ENCODE measurements at regions not wholly inside any gene's neighbourhood (a gene's known extent, or its start where the extent isn't known, plus 50 kb on each side); places are given as distances from the start of the nearest gene placed in this dataset.

DNA sequence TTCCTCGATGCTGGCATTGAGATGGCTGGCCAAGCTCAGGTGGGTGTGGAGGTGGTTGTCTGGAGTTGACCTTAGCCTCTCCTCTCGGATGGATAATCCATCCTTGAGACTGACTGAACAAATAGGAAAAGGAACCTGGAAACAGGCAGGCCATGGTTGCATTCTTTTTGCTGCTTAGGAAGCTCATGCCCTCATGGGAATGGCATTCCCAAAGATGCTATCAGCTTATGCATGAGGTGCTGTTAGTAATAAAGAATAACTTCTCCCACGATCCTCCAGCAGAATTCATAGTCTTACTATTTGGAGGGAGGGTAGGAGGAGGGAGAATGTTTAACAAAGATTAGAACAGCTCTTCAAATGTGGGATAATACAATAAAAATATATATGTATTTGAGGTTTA is 303.0 kb upstream of the TPM1 start:
- TF ChIP-seq, protein P1, sequence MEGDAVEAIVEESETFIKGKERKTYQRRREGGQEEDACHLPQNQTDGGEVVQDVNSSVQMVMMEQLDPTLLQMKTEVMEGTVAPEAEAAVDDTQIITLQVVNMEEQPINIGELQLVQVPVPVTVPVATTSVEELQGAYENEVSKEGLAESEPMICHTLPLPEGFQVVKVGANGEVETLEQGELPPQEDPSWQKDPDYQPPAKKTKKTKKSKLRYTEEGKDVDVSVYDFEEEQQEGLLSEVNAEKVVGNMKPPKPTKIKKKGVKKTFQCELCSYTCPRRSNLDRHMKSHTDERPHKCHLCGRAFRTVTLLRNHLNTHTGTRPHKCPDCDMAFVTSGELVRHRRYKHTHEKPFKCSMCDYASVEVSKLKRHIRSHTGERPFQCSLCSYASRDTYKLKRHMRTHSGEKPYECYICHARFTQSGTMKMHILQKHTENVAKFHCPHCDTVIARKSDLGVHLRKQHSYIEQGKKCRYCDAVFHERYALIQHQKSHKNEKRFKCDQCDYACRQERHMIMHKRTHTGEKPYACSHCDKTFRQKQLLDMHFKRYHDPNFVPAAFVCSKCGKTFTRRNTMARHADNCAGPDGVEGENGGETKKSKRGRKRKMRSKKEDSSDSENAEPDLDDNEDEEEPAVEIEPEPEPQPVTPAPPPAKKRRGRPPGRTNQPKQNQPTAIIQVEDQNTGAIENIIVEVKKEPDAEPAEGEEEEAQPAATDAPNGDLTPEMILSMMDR (IDR thresholded peaks at IDR 0.05): no peak
- no peak for TF ChIP-seq EZH2 (IDR thresholded peaks at IDR 0.05; ENCODE audit: borderline replicate concordance, insufficient read depth, low read depth, low read length, poor library complexity, severe bottlenecking)

Measured in B cell (primary cell).